Skin epidermis (tissue), 12 donors: ENCODE measurements at regions not wholly inside any gene's neighbourhood (a gene's known extent, or its start where the extent isn't known, plus 50 kb on each side); places are given as distances from the start of the nearest gene placed in this dataset.
A peak's percentile ranks its signal among the peaks of the same experiment; 100 is the strongest.
"Not testable (repeated sequence)": the region's sequence is repeated elsewhere in the genome, so short reads cannot be mapped to it uniquely, and the experiment has no call there.

ENCODE experiments used
- H3K27ac ChIP-seq, 21 experiments: fragments of 200-600 bp; sonication (generic) in 11 of 21; one replicate each; pipeline ENCODE4 v1.5.0; 2020; ENCODE audit warnings: mild to moderate bottlenecking in 3 of 21, inconsistent platforms in 2 of 21, moderate library complexity in 2 of 21
- H3K4me3 ChIP-seq, 7 experiments: fragments of 200-600 bp; sonication (generic) in 2 of 7; one replicate each; pipeline ENCODE4 v1.5.0; 2020; ENCODE audit warnings: inconsistent platforms in 2 of 7, mild to moderate bottlenecking in 2 of 7, moderate library complexity in 1 of 7

- no peak overlapping the region for H3K4me3 ChIP-seq
- H3K27ac ChIP-seq: no peak overlapping the region
Observed at GRCh38 chr9:134568116-134568515, 73.5 kb upstream of the COL5A1 start.

- H3K4me3 ChIP-seq: no peak overlapping the region
- H3K27ac ChIP-seq: no peak overlapping the region
Observed at GRCh38 chr9:134568811-134569210, 72.8 kb upstream of the COL5A1 start.

- H3K27ac ChIP-seq: no peak overlapping the region
Observed at GRCh38 chr9:134569626-134570025, 72.0 kb upstream of the COL5A1 start.

GRCh38 chr9:134570151-134570621 is 71.4 kb upstream of the COL5A1 start:
- no peak overlapping the region for H3K4me3 ChIP-seq
- no peak overlapping the region for H3K27ac ChIP-seq

More at GRCh38 chr9:134569626-134570025, 72.0 kb upstream of the COL5A1 start:
- no peak overlapping the region for H3K4me3 ChIP-seq

GRCh38 chr9:134570711-134571325 is 70.8 kb upstream of the COL5A1 start:
- no peak overlapping the region for H3K4me3 ChIP-seq
- H3K27ac ChIP-seq: no peak overlapping the region

GRCh38 chr9:134571326-134571931 is 70.2 kb upstream of the COL5A1 start:
- no peak overlapping the region for H3K4me3 ChIP-seq
- H3K27ac ChIP-seq: no peak overlapping the region

GRCh38 chr9:134571946-134572917 is 69.4 kb upstream of the COL5A1 start:
- Histone ChIP-seq H3K27ac (no peak overlapping the region), H3K4me3 (no peak overlapping the region)

GRCh38 chr9:134574686-134575085 is 66.9 kb upstream of the COL5A1 start:
- H3K4me3 ChIP-seq, H3K27ac ChIP-seq: not testable (repeated sequence)

GRCh38 chr9:134575103-134575900 is 66.3 kb upstream of the COL5A1 start:
- Histone ChIP-seq H3K27ac (no peak overlapping the region), H3K4me3 (no peak overlapping the region)

- Histone ChIP-seq H3K4me3 (no peak overlapping the region), H3K27ac (no peak overlapping the region)
Observed at GRCh38 chr9:134575901-134576176, 65.8 kb upstream of the COL5A1 start.

GRCh38 chr9:134585021-134585561 is 56.5 kb upstream of the COL5A1 start:
- Histone ChIP-seq H3K27ac (no peak overlapping the region), H3K4me3 (no peak overlapping the region)

- Histone ChIP-seq H3K4me3 (no peak overlapping the region), H3K27ac (peak overlapping the region in 1 of 21 experiments; percentile 44)
Observed at GRCh38 chr9:134585746-134586706, 55.6 kb upstream of the COL5A1 start.

GRCh38 chr9:134589748-134590147 is 51.9 kb upstream of the COL5A1 start:
- Histone ChIP-seq H3K27ac (no peak overlapping the region), H3K4me3 (no peak overlapping the region)

- H3K27ac ChIP-seq: peak overlapping the region in 3 of 21 experiments; percentile 70 to 88 (median 85)
- H3K4me3 ChIP-seq: no peak overlapping the region
Observed at GRCh38 chr9:134590240-134591081, 51.1 kb upstream of the COL5A1 start.

GRCh38 chr9:134591082-134591571 is 50.5 kb upstream of the COL5A1 start:
- Histone ChIP-seq H3K27ac (peak overlapping the region in 12 of 21 experiments; percentile 0 to 88 (median 64)), H3K4me3 (no peak overlapping the region)

GRCh38 chr9:134591573-134591981 is 50.0 kb upstream of the COL5A1 start:
- Histone ChIP-seq H3K27ac (peak overlapping the region in 17 of 21 experiments; percentile 17 to 88 (median 66)), H3K4me3 (no peak overlapping the region)
